Vagina (tissue), 2 donors: ENCODE measurements at regions not wholly inside any gene's neighbourhood (a gene's known extent, or its start where the extent isn't known, plus 50 kb on each side); places are given as distances from the start of the nearest gene placed in this dataset.

Source experiments
- DNase-seq, 2 donors: peaks; one replicate each; pipeline ENCODE4 v3.0.0-alpha.2; 2017; ENCODE audit errors: extremely low spot score in 2 of 2
- H3K27ac ChIP-seq: fragments of 200-600 bp; sonication (generic); one replicate; pipeline ENCODE4 v1.5.1; 2019
- H3K27me3 ChIP-seq: fragments of 200-600 bp; sonication (generic); one replicate; pipeline ENCODE4 v1.5.1; 2019
- H3K36me3 ChIP-seq, 2 donors: fragments of 200-600 bp; sonication (generic); one replicate each; pipeline ENCODE4 v1.5.1; 2017 to 2019
- H3K4me1 ChIP-seq: fragments of 200-600 bp; sonication (generic); one replicate; pipeline ENCODE4 v1.5.1; 2019
- H3K4me3 ChIP-seq, 2 donors: fragments of 200-600 bp; sonication (generic); 1 replicate in 1 of 2; 2 replicates in 1 of 2; pipeline ENCODE4 v1.5.1; 2016 to 2019
- H3K9me3 ChIP-seq: fragments of 200-600 bp; sonication (generic); one replicate; pipeline ENCODE4 v1.5.1; 2019
- POLR2A ChIP-seq, 2 donors: fragments of 450-650 bp; IDR thresholded peaks; one replicate each; pipeline ENCODE4 v1.6.1; 2017; ENCODE audit warnings: antibody characterized with exemption in 2 of 2, mild to moderate bottlenecking in 2 of 2, moderate library complexity in 2 of 2
- POLR2AphosphoS5 ChIP-seq, 2 donors: sonication (generic); formaldehyde crosslinking; IDR thresholded peaks; one replicate each; pipeline ENCODE4 v1.9.0; 2017; ENCODE audit warnings: antibody characterized with exemption in 2 of 2, mild to moderate bottlenecking in 2 of 2, low read depth in 1 of 2; ENCODE audit not compliant: insufficient read depth in 1 of 2
- intact Hi-C: fragments of 100-400 bp; cut with DNase I; formaldehyde crosslinking; loops from one replicate; pipeline ENCODE4 v1.15.1; 2023
- TF ChIP-seq, protein P1 (sequence below), 3 experiments: fragments of 450-650 bp in 2 of 3; fragments of 200-600 bp in 1 of 3; sonication (generic) in 1 of 3; IDR thresholded peaks; one replicate each; pipeline ENCODE4 v1.5.1; 2017 to 2019; ENCODE audit warnings: antibody characterized with exemption in 3 of 3, mild to moderate bottlenecking in 2 of 3, moderate library complexity in 2 of 3

DNA sequence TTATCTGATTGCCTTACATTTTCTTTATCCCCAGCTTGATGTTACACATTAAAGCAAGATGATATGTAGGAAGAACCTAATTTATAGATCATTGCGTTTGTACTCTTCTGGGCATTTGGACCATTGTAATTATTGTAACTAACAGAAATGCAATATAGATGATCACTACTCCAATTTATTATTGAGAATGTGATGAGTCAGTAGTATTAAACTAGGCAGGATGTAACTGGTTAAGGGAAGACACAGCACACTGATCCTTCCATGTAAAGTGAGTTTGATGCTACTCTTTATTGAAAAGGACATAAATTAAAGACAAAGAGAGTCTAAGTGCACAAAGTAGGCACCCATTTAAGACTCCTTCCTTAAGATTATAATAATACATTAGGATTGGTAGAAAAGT, 223.8 kb downstream of the KIF2B start:
- no peak overlapping the region for H3K4me3 ChIP-seq
- no peaks in the 10 kb centered on the region for H3K36me3 ChIP-seq
- intact Hi-C loops, result no loop called here
- no peaks in the 10 kb centered on the region for H3K27me3 ChIP-seq
- H3K4me1 ChIP-seq, result no peaks in the 10 kb centered on the region
- TF ChIP-seq, protein P1, sequence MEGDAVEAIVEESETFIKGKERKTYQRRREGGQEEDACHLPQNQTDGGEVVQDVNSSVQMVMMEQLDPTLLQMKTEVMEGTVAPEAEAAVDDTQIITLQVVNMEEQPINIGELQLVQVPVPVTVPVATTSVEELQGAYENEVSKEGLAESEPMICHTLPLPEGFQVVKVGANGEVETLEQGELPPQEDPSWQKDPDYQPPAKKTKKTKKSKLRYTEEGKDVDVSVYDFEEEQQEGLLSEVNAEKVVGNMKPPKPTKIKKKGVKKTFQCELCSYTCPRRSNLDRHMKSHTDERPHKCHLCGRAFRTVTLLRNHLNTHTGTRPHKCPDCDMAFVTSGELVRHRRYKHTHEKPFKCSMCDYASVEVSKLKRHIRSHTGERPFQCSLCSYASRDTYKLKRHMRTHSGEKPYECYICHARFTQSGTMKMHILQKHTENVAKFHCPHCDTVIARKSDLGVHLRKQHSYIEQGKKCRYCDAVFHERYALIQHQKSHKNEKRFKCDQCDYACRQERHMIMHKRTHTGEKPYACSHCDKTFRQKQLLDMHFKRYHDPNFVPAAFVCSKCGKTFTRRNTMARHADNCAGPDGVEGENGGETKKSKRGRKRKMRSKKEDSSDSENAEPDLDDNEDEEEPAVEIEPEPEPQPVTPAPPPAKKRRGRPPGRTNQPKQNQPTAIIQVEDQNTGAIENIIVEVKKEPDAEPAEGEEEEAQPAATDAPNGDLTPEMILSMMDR (IDR thresholded peaks at IDR 0.05), result no peak
- TF ChIP-seq POLR2AphosphoS5 (IDR thresholded peaks at IDR 0.05; ENCODE audit: insufficient read depth in 1 of 2, low read depth in 1 of 2) (no peak), POLR2A (IDR thresholded peaks at IDR 0.05) (no peak)
- H3K9me3 ChIP-seq, result no peaks in the 10 kb centered on the region
- no peak overlapping the region for H3K27ac ChIP-seq
- DNase-seq, result no peak

DNA sequence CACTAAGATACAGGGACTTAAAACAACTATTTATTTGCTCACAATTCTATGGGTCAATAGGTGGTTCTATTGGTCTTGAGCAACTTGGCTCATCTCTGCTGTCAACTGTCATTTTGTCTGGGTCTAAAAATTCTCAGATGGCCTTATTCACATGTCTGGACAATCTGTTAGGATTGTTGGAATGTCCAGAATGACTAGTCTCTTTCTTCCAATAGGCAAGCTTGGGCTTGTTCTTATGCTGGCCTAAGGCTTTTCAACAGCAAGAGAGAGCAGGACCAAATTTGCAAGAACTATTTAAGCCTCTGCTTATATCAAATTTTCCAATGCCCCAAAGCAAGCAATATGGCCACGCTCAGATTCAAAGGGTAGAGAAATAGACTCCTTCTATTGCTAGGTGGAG, 240.9 kb downstream of the KIF2B start:
- Histone ChIP-seq H3K27ac (no peak overlapping the region), H3K27me3 (no peaks in the 10 kb centered on the region), H3K4me3 (no peak overlapping the region), H3K9me3 (no peaks in the 10 kb centered on the region), H3K4me1 (no peaks in the 10 kb centered on the region), H3K36me3 (no peaks in the 10 kb centered on the region)
- TF ChIP-seq POLR2AphosphoS5 (IDR thresholded peaks at IDR 0.05; ENCODE audit: insufficient read depth in 1 of 2, low read depth in 1 of 2), result no peak
- TF ChIP-seq, protein P1 (IDR thresholded peaks at IDR 0.05), result no peak
- no peak for TF ChIP-seq POLR2A (IDR thresholded peaks at IDR 0.05)
- intact Hi-C loops, result no loop called here
- no peak for DNase-seq

DNA sequence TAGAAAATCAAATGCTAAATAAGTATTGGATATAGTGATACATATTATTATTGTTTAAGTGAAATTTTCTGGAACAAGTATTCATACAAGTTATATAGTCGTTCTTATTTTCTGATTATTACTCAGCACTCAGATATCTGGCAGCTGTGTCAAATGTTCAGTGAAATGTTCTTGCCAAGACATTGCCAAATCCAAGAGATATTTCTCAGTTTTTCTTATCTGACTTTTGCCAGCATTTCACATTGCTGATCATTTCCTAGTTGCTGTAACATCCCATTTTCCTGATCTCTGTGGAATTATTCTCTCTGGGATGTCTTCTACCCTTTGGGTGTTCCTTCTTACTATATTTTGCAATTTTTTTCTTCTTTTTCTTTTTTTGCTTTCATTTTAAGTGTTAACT, 262.3 kb downstream of the KIF2B start:
- no peaks in the 10 kb centered on the region for H3K9me3 ChIP-seq
- intact Hi-C loops, result no loop called here
- no peak overlapping the region for H3K4me3 ChIP-seq
- no peak overlapping the region for H3K27ac ChIP-seq
- no peaks in the 10 kb centered on the region for H3K4me1 ChIP-seq
- no peaks in the 10 kb centered on the region for H3K27me3 ChIP-seq
- TF ChIP-seq, protein P1 (IDR thresholded peaks at IDR 0.05), result no peak
- TF ChIP-seq POLR2AphosphoS5 (IDR thresholded peaks at IDR 0.05; ENCODE audit: insufficient read depth in 1 of 2, low read depth in 1 of 2) (no peak), POLR2A (IDR thresholded peaks at IDR 0.05) (no peak)
- no peak for DNase-seq
- no peaks in the 10 kb centered on the region for H3K36me3 ChIP-seq

DNA sequence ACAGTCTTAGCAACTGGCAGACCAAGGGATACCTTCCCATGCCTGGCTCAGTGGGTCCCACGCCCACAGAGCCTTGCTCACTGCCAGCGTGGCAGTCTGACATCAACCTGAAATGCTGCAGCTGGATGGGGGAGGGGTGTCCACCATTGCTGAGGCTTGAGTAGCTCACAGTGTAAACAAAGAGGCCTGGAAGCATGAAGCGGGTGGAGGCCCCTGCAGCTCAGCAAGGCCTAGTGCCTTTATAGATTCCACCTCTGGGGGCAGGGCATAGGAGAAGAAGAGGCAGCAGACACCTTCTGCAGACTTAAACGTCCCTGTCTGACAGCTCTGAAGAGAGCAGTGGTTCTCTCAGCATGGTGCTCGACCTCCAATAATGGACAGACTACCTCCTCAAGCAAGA, 263.2 kb downstream of the KIF2B start:
- no peak for DNase-seq
- no peaks in the 10 kb centered on the region for H3K4me1 ChIP-seq
- TF ChIP-seq, protein P1 (IDR thresholded peaks at IDR 0.05), result no peak
- TF ChIP-seq POLR2A (IDR thresholded peaks at IDR 0.05) (no peak), POLR2AphosphoS5 (IDR thresholded peaks at IDR 0.05; ENCODE audit: insufficient read depth in 1 of 2, low read depth in 1 of 2) (no peak)
- intact Hi-C loops, result no loop called here
- no peaks in the 10 kb centered on the region for H3K36me3 ChIP-seq
- H3K27ac ChIP-seq, result no peak overlapping the region
- H3K27me3 ChIP-seq, result no peaks in the 10 kb centered on the region
- H3K9me3 ChIP-seq, result no peaks in the 10 kb centered on the region
- no peak overlapping the region for H3K4me3 ChIP-seq

DNA sequence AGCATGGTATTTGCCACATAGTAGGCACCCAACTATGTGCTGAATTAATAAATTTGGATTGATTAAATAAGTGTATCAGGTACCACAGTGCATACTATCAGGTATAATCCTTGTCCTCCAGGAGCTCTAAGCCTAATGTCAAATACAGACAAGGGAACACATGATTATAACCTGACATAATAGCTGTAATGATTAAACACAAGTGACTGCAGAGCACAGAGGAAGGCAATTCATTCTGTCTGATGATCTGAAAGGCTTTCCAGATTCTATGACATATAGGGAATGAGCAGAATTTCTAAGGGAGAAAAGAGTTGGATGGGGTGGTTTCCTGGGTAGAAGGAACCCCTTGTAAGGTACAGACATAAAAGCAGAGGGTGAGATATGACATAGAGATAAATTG, 273.5 kb downstream of the KIF2B start:
- H3K4me1 ChIP-seq, result no peaks in the 10 kb centered on the region
- H3K9me3 ChIP-seq, result no peaks in the 10 kb centered on the region
- H3K27me3 ChIP-seq, result no peaks in the 10 kb centered on the region
- DNase-seq, result no peak
- no peak overlapping the region for H3K27ac ChIP-seq
- no peaks in the 10 kb centered on the region for H3K36me3 ChIP-seq
- no peak overlapping the region for H3K4me3 ChIP-seq
- intact Hi-C loops, result no loop called here
- TF ChIP-seq, protein P1 (IDR thresholded peaks at IDR 0.05), result no peak
- TF ChIP-seq POLR2AphosphoS5 (IDR thresholded peaks at IDR 0.05; ENCODE audit: insufficient read depth in 1 of 2, low read depth in 1 of 2), result no peak
- TF ChIP-seq POLR2A (IDR thresholded peaks at IDR 0.05), result no peak
